ENCODE measurements at regions not wholly inside any gene's neighbourhood (a gene's known extent, or its start where the extent isn't known, plus 50 kb on each side); places are given as distances from the start of the nearest gene placed in this dataset.
A peak's percentile ranks its signal among the peaks of the same experiment; 100 is the strongest.
"Not testable (repeated sequence)": the region's sequence is repeated elsewhere in the genome, so short reads cannot be mapped to it uniquely, and the experiment has no call there.

DNA sequence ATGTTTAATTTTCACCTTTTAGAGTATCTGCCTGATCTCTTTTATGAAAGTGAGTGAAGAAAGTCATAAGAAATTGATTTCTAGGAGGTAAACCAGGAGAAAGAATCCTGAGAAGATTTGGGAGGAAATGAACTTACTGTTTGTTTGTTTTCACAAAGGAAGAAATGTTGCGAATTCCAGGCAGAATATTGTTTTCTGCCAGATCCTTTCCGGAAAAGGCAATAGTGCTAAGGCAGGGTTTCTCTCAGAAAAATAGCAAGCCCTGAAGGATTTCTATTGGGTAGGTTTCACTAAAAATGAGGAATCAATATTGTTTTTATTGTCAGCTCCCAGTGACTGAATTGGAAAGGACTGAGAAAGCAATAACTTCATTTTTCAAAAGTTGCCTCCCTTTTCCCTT lies 85.7 kb upstream of the TGFBR2 start:
- DNase-seq (ENCODE audit: low spot score): no peak

DNA sequence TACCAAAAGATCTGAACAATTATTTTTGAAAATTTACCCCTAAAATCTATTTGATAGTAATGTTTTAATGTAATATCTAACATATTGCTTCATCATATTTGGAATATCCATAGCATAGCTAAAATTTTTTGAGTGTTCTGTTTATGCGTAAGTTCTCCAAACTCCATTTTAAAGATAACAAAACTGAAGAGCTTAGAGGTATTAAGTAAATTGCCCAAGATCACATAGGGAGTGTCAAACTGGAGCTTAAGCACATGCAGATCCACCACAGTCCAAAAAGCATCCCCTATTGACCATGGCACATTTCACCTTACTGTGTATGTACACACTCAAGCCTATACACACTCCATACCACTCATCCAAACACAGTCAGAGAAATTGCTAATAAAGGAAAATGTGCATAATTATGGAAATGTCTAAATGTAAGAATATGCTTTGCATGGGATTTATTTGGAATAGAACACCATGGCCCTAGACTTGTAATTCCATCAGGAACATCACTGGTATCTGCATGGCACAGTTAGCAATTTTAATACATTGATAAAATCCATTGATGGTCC lies 85.2 kb upstream of the TGFBR2 start:
- DNase-seq (ENCODE audit: low spot score): peak; percentile 31

DNA sequence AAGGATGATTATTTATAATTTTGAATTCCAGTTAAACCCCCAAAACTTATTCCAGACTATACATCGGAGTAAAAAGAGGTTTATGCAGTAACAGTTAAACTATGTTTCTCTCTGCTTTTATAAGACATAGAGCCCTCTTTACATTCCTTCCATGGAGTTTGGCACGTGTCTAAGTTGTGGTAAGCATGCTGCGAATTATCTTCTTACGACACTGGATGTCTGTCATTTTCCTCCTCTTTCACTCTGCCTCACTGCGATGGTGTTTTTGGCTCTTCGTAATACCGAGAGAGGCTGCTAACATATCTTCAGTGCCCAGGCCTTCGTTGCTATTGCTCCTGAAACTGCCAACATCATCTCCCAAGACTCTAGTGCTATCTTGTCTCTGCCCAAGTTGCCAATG lies 83.9 kb upstream of the TGFBR2 start:
- peak; percentile 48 for DNase-seq (ENCODE audit: low spot score)

DNA sequence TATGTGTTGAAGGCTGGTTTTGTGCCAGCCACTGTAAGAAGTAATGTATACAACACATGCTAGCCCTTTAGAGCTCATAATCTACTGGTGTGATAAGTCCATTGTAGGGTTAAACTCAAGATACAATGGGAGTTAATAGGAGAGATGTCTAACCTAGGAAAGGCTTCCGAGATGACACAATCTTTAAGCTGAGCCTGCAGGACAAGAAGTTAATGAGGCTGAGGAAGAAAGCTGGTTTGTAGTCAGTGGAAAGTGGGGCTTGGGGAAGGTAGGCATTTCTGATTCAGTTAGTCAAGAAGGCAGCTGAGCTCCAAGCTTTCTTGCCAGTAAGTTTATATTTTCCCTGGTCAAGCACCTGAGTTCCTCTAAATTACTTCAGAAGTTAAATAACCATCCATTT lies 83.0 kb upstream of the TGFBR2 start:
- no peak for DNase-seq (ENCODE audit: low spot score)

DNA sequence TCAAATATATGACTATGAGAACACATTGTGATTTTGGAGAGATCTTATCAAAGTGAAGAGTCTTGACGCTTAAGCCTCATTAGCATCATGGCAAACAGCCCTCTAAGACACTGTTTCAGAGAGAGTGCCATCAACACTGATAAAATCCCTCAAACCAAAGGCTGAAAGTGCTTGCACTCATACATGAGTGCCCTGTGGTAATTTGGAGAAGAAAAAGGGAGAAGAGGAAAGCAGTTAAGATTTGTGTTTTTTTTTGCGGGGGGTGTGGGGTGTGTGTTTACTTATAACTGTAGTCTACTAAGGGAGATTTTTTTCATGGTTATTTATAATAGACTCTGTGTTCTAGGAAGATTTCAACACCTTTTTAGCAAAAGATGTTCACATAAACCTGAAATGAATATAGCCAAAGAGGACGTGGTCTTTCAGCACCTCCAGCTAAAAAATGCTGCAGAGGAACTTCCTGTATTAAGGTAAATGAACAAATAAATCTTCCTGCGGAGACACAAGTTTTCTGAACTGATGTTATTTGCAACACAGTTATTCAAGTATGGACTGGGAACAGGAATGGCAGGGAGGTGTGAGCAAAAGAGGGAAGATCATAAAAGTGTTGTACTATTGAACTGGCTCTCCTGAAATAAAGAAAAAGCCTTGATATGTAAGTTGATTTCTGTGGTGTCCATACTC lies 81.9 kb upstream of the TGFBR2 start:
- no peak for DNase-seq (ENCODE audit: low spot score)

DNA sequence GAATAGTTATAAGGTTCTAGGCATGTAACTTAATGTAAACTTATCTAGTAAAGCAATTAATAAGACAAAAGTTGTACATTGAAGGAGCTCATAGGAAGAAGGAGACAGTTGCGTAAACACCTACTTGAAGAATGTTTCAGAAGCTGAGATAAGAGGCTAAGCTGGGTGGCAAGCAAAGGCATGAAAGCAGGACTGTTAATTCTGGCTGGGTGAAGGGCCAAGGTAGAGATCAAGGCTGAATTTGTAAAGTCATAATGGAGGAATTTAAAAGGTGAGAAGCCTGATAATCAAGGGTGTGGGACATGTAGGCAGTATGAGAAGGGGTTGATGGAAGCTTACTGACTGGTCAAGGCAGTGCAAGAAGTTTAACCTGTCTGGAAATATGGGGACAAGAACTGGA lies 80.4 kb upstream of the TGFBR2 start:
- no peak for DNase-seq (ENCODE audit: low spot score)

DNA sequence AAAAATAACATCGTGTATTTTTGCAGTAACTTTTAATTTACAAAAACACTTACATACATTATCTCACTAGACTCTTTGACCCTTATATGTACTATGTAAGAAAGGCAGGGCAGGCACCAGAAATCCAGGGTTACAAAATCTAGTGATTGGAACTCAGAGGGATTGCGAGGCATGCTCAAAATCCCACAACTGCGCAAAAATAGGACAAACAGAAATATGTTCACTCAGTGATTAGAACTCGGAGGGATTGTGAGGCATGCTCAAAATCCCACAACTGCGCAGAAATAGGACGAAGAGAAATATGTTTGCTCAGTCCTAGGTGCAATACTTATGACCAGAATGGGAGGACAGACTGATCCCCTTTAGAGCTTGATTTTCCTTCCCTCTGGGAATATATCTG lies 79.2 kb upstream of the TGFBR2 start:
- DNase-seq (ENCODE audit: low spot score): no peak

DNA sequence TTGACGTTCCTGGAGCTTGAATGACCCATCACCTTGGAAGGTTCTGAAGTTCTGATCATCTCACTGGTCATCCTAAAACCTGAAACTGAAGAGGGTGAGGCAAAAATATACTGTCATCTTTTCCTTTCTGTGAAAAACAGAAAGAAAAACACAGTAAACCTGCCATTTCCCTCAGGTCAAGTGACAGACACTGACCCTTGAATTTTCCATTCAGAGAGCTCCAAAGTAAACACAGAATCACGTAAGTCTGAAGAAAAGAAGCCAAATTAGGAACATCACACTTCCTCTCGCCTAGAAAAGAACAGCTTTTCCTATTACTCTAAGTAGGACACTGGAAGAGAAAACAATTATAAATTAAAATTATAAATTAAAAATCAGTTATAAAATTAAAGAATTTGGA lies 78.7 kb upstream of the TGFBR2 start:
- DNase-seq (ENCODE audit: low spot score): no peak

DNA sequence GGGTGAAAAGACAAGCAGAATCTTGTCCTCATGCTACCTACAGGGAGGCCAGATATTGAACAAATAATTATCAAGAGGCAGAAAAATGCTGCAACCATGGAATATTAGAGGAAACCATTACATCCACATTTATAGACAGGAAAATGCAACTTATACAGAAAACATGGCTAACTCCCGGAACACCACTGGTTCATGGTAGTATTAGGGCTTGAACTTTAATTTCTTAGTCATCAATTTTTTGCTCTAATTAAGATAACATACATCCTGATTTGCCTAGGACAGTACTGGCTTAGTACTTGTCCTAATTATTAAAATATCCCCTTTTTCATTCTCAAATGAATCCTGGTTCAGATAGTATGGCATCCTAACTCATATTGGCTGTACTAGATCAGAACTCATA lies 76.3 kb upstream of the TGFBR2 start:
- no peak for DNase-seq (ENCODE audit: low spot score)

DNA sequence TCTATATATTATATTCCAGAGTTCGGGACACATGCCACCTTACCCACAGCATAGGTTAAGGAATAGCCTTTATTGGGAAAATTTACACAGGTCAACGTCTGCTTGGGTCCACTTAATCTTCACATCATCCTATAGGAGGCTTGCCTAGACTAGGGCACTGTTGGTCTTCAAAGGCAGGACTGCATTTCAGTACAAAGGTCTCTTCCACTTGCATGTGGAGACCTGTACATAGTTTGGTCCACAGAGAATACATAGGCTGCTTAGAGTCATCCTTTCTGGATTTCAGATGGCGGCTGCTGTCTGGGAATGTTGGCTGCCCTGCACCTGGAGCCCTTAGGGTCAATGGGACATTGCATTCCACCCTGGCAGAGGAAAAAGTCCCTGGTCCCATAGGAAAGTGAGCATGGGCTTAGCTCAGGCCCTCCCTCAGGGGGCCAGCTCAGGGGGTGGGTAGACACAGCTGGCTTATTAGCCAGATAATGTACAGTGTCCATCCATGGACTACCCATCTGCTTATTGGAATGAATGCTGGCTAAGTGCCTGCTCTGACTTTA lies 75.3 kb upstream of the TGFBR2 start:
- no peak for DNase-seq (ENCODE audit: low spot score)

DNA sequence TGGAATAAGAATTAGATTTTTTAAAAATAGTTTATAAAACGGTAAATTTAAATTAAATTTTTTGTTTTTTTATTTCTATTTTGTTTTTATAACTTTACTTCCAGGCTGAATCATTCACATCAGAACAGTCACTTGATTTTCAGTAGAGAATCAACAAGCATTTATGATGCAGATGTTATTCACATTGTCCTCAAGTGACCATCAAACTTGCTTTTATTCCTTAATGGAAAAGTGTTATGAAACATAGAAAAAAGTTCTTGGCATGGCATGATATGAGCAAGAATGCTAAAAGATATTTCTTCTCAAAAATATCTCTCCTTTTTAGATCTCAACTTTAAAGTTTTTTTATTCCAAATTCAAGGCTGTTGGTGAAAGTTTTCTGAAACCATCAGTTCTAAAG lies 70.9 kb upstream of the TGFBR2 start:
- DNase-seq (ENCODE audit: low spot score): no peak

DNA sequence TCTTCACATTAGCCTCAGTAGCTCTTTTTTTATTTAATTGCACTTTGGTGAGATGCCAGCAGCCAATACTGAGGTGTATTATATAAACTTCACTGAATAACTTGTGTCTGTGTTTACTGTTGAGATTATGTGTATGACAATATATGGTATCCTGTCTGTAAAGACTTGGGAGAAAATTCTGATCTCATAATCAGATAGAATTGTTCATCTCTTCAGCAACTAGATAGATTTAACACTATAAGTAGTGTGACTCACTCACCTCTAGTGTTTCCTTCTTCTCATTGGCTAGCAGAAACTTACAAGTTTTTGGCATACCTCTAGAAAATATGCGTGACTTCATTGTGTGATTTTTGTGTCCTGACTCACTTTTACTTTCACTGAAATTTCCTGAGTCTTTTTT lies 67.6 kb upstream of the TGFBR2 start:
- DNase-seq (ENCODE audit: low spot score): peak; percentile 31

DNA sequence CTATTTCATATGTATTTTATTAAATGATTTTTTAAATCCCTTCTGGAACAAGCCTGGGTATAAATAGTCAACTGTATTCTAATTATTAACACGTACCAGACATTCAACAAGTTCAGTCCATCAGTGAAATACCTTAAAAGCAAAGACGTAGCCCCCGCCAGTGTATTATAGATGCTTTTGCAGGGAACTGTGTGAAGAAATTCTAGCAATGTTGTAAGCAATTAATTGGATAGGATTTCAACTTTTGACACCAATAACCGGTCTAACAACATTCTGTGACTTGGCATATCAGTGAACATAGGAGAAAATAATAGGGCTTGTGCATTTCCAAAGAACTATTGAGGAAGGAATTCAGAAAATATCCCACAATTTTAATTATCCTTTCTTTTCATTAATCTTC lies 67.2 kb upstream of the TGFBR2 start:
- DNase-seq (ENCODE audit: low spot score): peak; percentile 50

DNA sequence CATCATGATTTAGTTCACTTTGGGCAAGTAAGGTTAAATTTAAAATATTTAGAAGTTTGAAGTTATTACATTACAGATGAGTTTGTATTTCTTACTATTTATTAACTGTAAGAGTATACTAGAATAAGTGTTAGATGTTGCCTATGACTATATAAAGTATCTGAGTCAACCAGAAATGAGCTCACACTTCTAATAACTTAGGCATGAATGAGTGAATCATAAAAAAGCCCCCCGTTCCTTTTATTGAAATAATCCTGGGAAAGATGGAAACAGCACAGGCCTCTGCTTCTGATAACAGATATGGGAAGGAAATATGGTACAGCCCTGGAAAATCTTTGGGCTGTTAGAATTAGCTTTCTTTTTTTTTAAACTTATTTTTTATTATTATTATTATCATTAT lies 66.6 kb upstream of the TGFBR2 start:
- DNase-seq (ENCODE audit: low spot score): peak; percentile 49

DNA sequence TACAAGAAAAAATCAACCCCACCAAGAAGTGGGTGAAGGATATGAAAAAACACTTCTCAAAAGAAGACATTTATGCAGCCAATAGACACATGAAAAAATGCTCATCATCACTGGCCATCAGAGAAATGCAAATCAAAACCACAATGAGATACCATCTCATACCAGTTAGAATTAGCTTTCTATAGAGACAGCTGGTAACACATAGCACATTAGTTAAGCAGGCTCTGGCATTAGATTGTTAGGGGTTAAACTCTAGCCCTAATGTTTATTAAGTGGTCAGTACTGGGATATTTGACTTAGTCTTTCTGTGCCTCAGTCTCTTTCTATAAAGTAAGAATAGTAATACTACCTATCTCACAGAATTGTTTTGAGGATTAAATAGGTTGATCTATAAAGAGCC lies 65.2 kb upstream of the TGFBR2 start:
- not testable (repeated sequence) for DNase-seq (ENCODE audit: low spot score)

DNA sequence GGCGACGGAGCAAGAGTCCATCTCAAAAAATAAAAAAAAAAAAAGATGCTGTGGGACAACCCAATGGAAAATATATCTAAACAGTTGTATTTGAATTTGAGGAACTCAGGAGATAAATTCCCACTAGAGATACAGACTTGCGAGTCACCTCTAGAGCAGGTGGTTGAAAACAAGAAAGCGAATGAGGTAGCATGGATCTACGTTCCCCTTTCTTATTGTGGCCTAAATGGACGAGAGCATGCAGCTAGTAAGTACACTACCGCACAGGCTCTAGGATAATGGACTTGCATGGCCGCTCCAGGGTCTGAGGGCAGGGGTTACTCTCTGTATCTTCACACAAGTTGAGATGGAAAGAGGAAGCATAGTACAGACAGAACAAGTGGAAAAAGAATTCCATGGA lies 63.5 kb upstream of the TGFBR2 start:
- DNase-seq (ENCODE audit: low spot score): no peak

DNA sequence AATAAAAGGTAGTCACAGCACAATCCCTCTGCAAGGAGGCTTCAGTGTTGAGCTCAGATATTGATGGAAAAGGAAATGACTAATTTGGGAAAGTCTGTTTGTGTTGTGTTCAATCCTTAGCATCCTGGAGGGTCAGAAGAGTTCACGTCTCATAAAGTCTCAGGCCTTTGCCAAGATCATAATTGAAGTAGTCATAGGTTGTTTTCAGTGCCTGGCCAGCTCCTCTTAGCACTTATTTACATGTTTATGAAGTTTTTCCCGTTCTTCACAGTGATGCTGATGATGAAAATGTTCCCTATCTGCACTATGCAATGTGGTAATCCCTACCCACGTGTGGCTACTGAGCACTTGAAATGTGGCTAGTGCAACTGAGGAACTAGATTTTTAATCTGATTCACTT lies 61.6 kb upstream of the TGFBR2 start:
- no peak for DNase-seq (ENCODE audit: low spot score)

DNA sequence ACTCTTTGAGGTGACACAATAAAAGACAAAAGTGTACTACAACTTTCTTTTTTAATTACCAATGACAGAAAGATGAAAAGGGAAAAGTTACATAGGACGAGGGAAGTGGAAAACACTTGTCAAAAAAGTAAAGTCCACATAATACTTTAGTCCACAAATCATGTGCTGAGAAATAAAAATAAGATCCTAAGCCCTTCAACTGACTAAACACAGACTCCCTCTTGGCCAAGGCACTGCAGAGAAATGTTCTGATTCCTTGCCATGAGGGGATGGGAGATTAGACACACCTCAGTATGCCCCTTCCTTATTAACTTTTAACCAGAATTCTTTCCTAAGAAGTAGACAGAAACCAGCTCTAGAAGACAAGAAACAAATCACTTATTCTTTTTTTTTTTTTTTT lies 59.5 kb upstream of the TGFBR2 start:
- DNase-seq (ENCODE audit: low spot score): peak; percentile 57

DNA sequence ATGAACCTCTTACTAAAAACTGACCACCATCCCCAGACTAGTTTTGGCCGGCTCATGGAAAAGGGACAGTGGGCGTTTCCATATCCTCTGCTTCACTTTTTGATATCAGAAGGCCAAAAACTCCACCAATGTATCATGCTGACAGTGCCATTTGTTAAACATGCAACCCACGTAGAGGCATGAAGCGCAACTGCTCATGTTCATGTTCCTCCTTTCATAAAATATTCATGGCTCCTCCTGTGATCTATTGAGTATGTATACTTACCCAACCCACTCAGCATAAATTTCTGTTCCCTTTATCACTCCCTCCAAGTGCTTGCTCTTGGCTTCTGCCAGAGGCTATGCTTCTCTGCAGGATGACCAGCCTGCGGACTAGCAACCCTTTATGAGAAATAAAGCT lies 58.7 kb upstream of the TGFBR2 start:
- no peak for DNase-seq (ENCODE audit: low spot score)

DNA sequence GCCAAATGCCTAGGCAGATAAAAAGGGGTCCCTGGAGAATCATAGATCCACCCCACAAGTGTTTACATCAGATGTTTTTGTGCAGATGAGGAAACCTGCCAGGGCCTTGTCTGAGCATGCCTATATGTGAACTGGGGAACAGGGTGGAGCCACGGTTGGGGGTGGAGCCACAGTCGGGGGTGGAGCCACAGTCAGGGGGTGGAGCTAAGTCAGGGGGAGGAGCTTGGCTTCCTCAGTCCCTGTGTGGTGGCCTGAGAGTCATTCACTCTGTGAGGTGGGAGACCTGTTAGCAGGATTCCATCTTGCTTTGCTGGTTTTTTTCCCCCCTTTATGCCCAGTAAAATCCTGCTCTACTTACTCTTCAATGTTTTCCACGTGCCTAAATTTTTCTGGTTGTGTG lies 57.8 kb upstream of the TGFBR2 start:
- DNase-seq (ENCODE audit: low spot score): no peak

DNA sequence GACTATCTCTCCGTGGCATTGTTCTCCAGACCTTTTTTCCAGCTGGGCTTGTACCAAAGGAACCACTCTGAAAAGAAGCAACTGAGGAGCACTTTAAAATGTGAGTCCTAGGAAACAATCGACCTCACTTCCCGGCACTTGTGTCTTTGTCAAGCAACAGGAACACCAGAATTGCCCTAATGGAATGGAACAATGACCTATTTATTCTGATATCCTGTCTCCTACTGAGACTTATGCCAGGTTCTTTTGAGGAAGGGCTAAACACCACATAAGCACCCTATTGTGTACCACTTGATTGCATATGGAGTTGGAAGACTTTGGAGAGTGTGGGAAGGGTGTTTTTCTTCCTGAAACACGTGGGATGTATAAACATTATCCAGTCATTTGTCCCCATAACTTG lies 56.8 kb upstream of the TGFBR2 start:
- DNase-seq (ENCODE audit: low spot score): no peak

DNA sequence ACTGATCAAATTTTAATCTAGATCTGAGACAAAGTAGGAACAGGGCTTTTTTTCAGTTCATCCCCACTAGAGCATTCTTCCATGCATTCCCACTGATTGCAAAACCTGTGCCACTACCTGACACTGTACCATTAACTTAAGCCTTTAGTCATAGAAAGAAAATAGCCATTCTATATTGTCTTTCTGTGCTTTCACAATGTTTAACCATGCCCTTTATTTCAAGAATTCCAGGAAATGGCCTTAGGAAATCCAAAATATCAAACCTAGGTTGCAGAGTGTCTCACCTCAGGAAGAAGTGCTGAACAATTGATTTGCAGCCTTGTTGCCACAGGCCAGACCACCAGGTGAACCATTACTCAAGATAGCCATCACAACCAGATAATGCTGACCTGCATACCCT lies 56.2 kb upstream of the TGFBR2 start:
- DNase-seq (ENCODE audit: low spot score): no peak

DNA sequence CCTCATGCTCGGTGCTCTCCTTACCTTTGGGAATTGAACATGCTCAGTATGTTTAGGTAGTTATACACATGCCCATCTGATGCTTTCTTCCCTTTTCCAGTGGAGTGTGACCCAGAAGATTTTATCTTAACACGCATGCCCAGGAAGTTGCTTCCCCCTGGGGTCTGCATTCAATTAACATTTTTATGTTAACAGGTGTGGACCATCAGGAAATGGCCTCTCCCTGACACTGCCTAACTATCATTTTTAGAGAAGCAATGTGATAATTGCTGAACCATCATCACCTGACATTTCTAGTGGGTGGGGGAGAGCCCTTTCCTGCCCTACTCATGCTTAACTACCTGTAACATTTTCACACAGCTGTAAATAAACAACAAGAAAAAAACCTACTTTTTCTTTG lies 55.1 kb upstream of the TGFBR2 start:
- DNase-seq (ENCODE audit: low spot score): no peak

DNA sequence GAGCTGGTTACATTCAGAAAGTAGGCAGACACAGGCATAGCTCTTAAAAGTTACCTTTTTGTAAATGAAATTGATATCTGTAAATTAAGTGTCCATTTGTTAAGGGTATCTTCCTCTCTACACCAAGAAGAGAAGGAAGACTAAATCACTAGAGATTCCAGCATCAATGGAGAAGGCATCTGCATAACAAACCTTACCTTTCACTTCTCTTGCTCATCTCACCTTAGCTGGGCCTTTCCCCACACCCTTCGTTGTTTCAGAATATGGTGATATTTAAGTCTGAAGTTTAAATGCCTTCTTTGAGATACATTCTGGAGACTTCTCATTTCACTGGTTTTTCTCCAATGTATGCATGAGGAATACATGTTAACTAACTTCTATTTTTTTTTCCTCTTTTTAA lies 54.5 kb upstream of the TGFBR2 start:
- no peak for DNase-seq (ENCODE audit: low spot score)
